Cerebellar nuclear complex (tissue), 1 donor: ENCODE measurements at regions not wholly inside any gene's neighbourhood (a gene's known extent, or its start where the extent isn't known, plus 50 kb on each side); places are given as distances from the start of the nearest gene placed in this dataset.

Experiments
- DNase-seq, 2 experiments: peaks; one replicate each; lab custom pipeline; 2025; lab: John Stamatoyannopoulos, UW

GRCh38 chr3:168889666-168890065, 773.8 kb downstream of the MECOM start:
- DNase-seq, result no peak

DNA sequence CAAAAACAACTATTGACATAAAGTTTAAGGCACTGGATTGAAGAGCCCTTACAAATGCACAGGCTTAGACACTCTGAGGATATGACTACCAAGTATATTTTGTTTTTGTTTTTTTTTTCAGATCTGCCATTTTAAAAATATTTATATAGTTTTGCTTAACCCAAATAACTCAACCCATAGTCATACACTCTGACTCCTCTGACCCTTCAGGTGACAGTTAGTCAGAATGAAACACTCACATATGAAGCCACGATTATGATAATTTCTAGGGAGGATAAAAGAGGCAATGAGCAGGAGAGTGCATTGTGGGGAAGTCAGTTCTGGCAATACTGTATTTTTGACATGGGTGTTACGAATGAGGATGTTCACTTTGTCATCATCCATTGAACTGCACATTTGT, 774.7 kb downstream of the MECOM start:
- no peak for DNase-seq

DNA sequence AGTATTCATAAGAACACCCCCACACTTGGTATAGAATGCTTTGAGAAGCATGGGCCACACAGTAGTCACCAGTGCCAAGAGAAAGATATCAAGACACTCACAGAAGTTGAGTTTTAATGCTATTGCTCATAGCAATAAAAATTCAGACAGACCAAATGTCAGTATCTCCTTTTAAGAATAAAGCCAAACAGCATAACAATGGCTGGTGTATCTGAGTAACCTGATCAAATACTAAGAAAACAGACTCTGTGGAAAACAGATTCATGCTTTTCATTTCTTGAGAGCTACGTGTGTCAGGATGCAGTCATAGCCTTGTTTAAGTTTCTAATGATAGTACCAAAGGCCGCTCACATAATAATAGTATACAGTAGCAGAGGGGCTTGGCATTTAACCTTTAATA, 778.5 kb downstream of the MECOM start:
- DNase-seq, result no peak

DNA sequence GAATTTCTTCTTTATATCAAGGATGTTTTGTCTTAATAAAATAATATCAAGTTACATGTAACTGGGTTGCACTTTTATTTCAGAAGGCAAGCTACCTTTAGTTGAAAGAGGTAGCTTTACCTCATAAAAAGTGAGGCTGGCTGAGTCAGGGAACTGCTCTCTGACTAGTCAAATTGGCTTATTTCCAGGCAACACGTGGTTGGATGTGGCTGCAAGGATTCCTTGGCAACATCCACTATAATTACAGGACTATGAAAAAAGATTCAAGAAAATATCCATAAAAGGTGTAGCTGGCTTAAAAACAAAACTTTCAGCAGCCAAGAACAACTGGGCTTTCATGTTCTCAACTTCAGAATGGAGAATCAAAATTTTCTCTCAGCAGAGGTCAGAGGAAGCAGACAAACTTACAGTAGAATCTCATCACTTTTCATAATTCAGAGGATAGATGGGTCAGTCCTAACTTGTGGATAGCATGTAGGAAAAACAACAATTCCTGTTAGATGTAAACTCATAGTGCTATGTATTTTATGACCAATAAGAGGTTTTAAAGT, 779.1 kb downstream of the MECOM start:
- DNase-seq, result no peak

GRCh38 chr3:168883145-168883544, 780.4 kb downstream of the MECOM start:
- no peak for DNase-seq

GRCh38 chr3:168881804-168882203, 781.7 kb downstream of the MECOM start:
- DNase-seq, result no peak

DNA sequence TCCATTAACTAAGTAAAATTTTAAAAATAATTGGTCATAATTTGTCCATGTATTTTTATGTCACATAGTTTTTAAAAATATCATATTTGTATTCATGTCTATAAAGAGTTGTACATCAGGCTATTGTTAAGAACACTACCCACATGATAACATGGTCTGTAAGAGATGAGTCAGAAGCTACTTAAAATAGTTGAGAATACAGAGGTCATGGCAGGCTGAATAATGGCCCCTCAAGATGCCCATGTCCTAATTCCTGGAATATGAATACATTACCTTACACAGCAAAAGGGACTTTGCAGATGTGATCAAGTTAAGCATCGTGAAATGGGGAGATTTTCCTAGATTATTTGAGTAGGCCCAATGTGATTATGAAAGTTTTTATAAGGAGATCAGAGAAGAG, 782.9 kb upstream of the GOLIM4 start:
- DNase-seq, result no peak

DNA sequence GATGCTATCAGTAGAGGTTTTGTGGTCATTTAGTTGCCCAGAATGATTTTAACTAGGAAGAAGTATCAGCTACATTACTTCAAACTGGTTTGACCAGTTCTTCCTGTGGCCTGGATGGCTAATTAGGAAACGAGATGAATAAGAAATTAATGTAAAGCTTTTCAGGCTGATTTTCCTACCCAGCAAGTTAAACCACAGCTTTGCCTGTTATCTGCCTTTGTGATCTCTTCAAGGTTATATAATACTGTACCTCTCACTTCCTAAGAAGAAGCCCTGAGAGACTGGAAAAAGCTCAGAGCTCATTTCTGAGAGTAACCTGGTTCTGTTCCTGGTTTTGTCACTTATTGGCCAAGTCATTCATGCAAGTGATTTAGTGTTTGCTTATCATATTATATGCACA, 782.2 kb upstream of the GOLIM4 start:
- DNase-seq, result no peak

DNA sequence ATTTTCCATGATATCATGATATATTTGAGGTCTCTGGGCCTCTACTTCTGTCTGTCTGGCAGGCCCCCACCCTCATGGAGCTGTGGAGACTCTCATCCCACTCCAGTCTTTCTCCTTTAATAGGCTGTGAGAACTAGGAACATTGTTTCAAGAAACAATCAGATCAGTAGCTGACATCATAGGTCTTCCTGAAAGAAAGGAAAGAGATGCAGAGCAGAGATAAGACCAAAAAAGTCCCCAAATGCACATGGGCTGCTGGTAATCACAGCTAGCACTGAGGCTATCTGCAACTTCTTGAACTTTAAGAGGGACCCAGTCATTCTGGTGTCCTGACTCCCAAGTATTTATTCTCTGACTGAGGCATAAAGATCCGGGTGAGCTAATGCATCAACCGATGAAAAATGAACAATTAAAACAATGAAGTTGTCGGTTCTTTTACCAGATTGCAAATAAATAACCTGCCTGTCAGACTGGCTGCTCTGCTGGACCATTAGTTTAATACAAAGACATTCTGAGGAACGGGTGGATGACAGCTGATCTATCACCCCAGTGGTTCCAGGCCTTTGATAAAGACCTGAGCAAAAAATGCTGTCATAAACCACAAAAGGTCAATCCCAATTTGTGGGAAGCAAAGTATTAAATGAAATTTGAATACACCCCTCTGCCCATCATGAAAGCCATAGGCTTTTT, 780.8 kb upstream of the GOLIM4 start:
- no peak for DNase-seq

GRCh38 chr3:168872826-168873225, 777.1 kb upstream of the GOLIM4 start:
- DNase-seq, result no peak

DNA sequence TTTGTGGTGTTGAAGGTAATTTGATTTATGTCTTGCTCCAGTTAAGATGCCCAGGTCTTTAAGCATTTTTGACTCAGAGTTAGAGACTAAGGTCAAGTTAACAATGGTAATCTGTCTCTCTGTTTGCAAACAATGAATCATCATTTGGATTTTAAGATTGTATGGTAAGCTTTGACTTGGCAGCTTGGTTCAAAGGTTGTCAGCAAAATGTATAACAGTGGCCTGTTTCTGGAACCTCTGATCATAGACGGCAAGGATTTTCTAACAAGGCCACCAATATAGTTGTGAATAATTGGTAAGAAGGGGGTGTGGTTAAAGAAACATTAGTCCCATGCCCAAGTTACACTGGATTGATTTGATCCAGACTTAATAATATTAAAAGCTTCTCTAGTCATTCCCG, 775.2 kb upstream of the GOLIM4 start:
- no peak for DNase-seq

- DNase-seq, result no peak
Measured at GRCh38 chr3:168865022-168865551, 769.4 kb upstream of the GOLIM4 start.

- no peak for DNase-seq
Measured at GRCh38 chr3:168864107-168865021, 768.6 kb upstream of the GOLIM4 start.

GRCh38 chr3:168863561-168863960, 767.8 kb upstream of the GOLIM4 start:
- DNase-seq, result no peak

- no peak for DNase-seq
Measured at GRCh38 chr3:168862466-168862865, 766.7 kb upstream of the GOLIM4 start.

DNA sequence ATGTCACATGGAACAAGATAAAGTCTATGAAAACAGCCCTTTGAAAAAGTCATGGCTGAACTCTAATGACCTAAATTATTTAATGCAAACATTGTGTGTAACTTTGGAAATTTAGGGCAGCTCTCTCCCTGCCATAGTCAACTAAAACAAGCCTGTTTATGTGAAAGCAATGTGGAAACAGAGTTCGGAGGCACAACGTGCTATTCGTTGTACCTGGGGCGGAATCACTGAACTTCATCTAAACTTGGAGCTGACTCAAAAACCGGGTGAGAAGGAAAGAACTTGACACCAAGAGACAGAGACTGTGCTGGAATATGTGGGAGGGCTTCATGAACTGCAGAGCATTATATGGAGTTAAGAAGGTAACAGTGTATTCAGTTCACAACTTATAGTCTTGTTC, 764.9 kb upstream of the GOLIM4 start:
- DNase-seq, result no peak

DNA sequence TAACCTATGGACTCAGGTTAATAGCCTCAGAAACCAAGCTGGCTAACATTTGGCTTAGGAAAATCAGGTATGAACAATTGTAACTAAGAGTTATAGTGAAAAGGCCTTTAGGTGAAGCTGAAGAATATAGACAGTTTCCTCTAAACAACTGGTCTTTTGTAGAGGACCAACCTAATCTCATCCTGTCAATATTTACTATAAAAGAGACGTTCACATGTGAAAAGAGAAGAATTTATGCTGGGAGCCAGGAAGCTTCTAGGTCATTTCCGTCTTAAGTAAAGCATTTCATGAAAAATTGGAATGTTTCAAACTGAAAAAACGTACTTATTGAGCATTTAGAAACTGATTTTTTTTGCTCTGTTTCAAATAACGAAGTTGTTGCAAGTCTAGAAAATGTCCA, 764.3 kb upstream of the GOLIM4 start:
- DNase-seq, result no peak

GRCh38 chr3:168859574-168859973, 763.9 kb upstream of the GOLIM4 start:
- no peak for DNase-seq

- DNase-seq, result no peak
Measured at GRCh38 chr3:168859143-168859542, 763.4 kb upstream of the GOLIM4 start.

DNA sequence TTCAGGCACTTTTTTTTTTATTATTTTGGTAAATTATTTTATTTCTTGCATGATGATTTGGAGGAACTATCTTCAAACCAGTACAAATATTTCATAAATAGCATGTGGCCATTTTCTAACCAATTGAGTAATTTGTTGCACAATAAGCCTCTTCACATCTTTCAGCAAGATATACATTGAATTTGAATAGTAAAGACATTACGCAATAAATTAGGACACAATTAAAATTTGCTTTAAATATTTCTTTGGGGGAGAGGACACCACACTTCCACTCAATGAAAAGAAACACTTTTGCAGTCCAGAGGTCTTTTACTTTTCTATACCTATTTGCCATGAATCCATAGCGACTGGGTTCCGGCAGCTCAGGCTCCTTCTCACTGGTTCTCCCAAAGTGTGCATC, 762.6 kb upstream of the GOLIM4 start:
- DNase-seq, result no peak

DNA sequence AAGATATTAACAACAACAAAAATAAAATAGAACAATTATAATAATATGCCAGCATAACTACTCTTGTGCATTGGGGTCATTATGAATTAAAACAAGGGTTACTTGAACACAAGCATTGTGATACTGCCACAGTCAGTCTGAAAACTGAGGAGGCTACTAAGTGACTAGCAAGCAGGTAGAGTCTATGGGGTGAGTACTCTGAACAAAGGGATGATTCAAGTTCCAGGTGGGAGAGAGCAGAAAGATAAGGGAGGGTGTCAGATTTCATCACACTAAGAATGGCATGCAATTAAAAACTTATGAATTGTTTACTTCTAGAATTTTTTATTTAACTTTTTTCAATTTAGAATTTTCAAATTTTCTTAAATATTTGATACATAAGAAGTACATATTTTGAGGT, 754.4 kb upstream of the GOLIM4 start:
- DNase-seq, result no peak

GRCh38 chr3:168847291-168847883, 751.7 kb upstream of the GOLIM4 start:
- DNase-seq, result no peak
